SK-N-SH (cell line): ENCODE measurements at regions not wholly inside any gene's neighbourhood (a gene's known extent, or its start where the extent isn't known, plus 50 kb on each side); places are given as distances from the start of the nearest gene placed in this dataset.

Experiments
- CTCF ChIA-PET: fragments of 300-600, 350-600 bp; formaldehyde crosslinking; extraction: SDS; loops from one replicate; lab custom pipeline; 2021; lab: Yijun Ruan, JAX
- POLR2A ChIA-PET: fragments of 350-600 bp; sonication (Branson Sonifier 250); formaldehyde crosslinking; extraction: SDS; loops from one replicate; lab custom pipeline; 2020; ENCODE audit warnings: antibody characterized with exemption, inconsistent platforms; lab: Yijun Ruan, JAX
- DNase-seq: peaks from one replicate; pipeline ENCODE4 v3.0.0; 2012
- H2AFZ ChIP-seq: fragments of 200-600 bp; sonication (generic); 2 replicates; pipeline ENCODE4 v1.8.1; 2016; ENCODE audit warnings: antibody characterized with exemption, mild to moderate bottlenecking, low read depth
- H3F3A ChIP-seq: fragments of 200-600 bp; sonication (generic); replicated peaks from 2 replicates; pipeline ENCODE3; 2016; ENCODE audit warnings: antibody characterized with exemption, mild to moderate bottlenecking; ENCODE audit not compliant: insufficient read depth
- H3K27ac ChIP-seq, 2 experiments: fragments of 200-500 bp in 1 of 2; fragments of 200-600 bp in 1 of 2; sonication (Bioruptor generic) in 1 of 2; sonication (generic), shearing (Covaris generic) in 1 of 2; 2 replicates each; pipeline versions ENCODE4 v1.5.1 to v1.6.1; 2014 to 2016; ENCODE audit warnings: low read depth in 2 of 2, inconsistent platforms in 1 of 2, low read length in 1 of 2, mild to moderate bottlenecking in 1 of 2, mixed read lengths in 1 of 2
- H3K27me3 ChIP-seq: fragments of 200-600 bp; sonication (generic), shearing (Covaris generic); 2 replicates; pipeline ENCODE4 v1.6.1; 2016; ENCODE audit warnings: mixed run types; ENCODE audit not compliant: insufficient read depth
- H3K36me3 ChIP-seq, 2 experiments: fragments of 200-500 bp in 1 of 2; fragments of 200-600 bp in 1 of 2; sonication (Bioruptor generic) in 1 of 2; sonication (generic) in 1 of 2; replicated peaks in 1 of 2; 2 replicates each; pipeline versions ENCODE3 to v1.5.1; 2014 to 2016; ENCODE audit warnings: low read length in 1 of 2, mild to moderate bottlenecking in 1 of 2; ENCODE audit not compliant: insufficient read depth in 2 of 2, control insufficient read depth in 1 of 2
- H3K4me1 ChIP-seq, 2 experiments: fragments of 200-500 bp in 1 of 2; fragments of 200-600 bp in 1 of 2; sonication (Bioruptor generic) in 1 of 2; sonication (generic), shearing (Covaris generic) in 1 of 2; 2 replicates each; pipeline versions ENCODE4 v1.5.1 to v1.6.1; 2014 to 2016; ENCODE audit warnings: low read depth in 1 of 2, low read length in 1 of 2, mixed run types in 1 of 2; ENCODE audit not compliant: insufficient read depth in 2 of 2, control insufficient read depth in 1 of 2
- H3K4me2 ChIP-seq: fragments of 200-600 bp; sonication (generic), shearing (Covaris generic); 2 replicates; pipeline ENCODE4 v1.6.1; 2017; ENCODE audit warnings: mixed run types
- H3K4me3 ChIP-seq, 2 experiments: fragments of 200-500 bp in 1 of 2; fragments of 200-600 bp in 1 of 2; sonication (Bioruptor generic) in 1 of 2; sonication (generic), shearing (Covaris generic) in 1 of 2; 2 replicates each; pipeline versions ENCODE4 v1.5.1 to v1.8.1; 2014 to 2016; ENCODE audit warnings: low read depth in 2 of 2, inconsistent platforms in 1 of 2, low read length in 1 of 2, mild to moderate bottlenecking in 1 of 2, mixed read lengths in 1 of 2, moderate library complexity in 1 of 2
- H3K79me2 ChIP-seq: fragments of 200-600 bp; sonication (generic); 2 replicates; pipeline ENCODE4 v1.8.1; 2017; ENCODE audit warnings: mild to moderate bottlenecking; ENCODE audit not compliant: insufficient read depth
- H3K9ac ChIP-seq: fragments of 200-600 bp; sonication (generic); 2 replicates; pipeline ENCODE4 v1.6.1; 2017; ENCODE audit warnings: mixed run types
- H3K9me2 ChIP-seq: fragments of 200-600 bp; sonication (generic); 2 replicates; pipeline ENCODE4 v1.6.1; 2017; ENCODE audit warnings: mixed run types
- H3K9me3 ChIP-seq: fragments of 200-600 bp; sonication (generic); 2 replicates; pipeline ENCODE4 v1.6.1; 2017; ENCODE audit warnings: mixed run types, mild to moderate bottlenecking, moderate library complexity
- H4K20me1 ChIP-seq: fragments of 200-600 bp; sonication (generic); 2 replicates; pipeline ENCODE4 v1.6.1; 2017; ENCODE audit warnings: mild to moderate bottlenecking, mixed run types; ENCODE audit not compliant: insufficient read depth
- ELF1 ChIP-seq: IDR thresholded peaks from 2 replicates; pipeline ENCODE4 v1.4.0; 2012
- EP300 ChIP-seq, 2 experiments: IDR thresholded peaks; 2 replicates each; pipeline versions ENCODE4 v1.4.0 to v1.6.1; 2012; ENCODE audit warnings: borderline replicate concordance in 1 of 2, low read depth in 1 of 2, low read length in 1 of 2
- FOSL2 ChIP-seq: IDR thresholded peaks from 2 replicates; pipeline ENCODE4 v1.4.0; 2012; ENCODE audit warnings: low read depth, mild to moderate bottlenecking, moderate library complexity, borderline replicate concordance
- GABPA ChIP-seq: IDR thresholded peaks from 2 replicates; pipeline ENCODE4 v1.4.0; 2012; ENCODE audit warnings: low read depth, mild to moderate bottlenecking
- NFIC ChIP-seq: IDR thresholded peaks from 2 replicates; pipeline ENCODE4 v1.4.0; 2012; ENCODE audit warnings: borderline replicate concordance
- POLR2AphosphoS5 ChIP-seq: IDR thresholded peaks from 2 replicates; pipeline ENCODE4 v1.6.1; 2012; ENCODE audit warnings: low read depth, low read length
- REST ChIP-seq: IDR thresholded peaks from 2 replicates; pipeline ENCODE4 v1.6.1; 2012; ENCODE audit warnings: mild to moderate bottlenecking, low read depth, low read length, moderate library complexity
- TAF1 ChIP-seq: IDR thresholded peaks from 2 replicates; pipeline ENCODE4 v1.6.1; 2012; ENCODE audit warnings: low read depth, mild to moderate bottlenecking, low read length, moderate library complexity, borderline replicate concordance
- TCF12 ChIP-seq: IDR thresholded peaks from 2 replicates; pipeline ENCODE4 v1.4.0; 2012
- USF2 ChIP-seq: fragments of 150-350 bp; IDR thresholded peaks from 2 replicates; pipeline ENCODE4 v1.6.1; 2017; ENCODE audit warnings: antibody characterized with exemption, low read length, low read depth, borderline replicate concordance
- YY1 ChIP-seq: IDR thresholded peaks from 2 replicates; pipeline ENCODE4 v1.4.0; 2012; ENCODE audit warnings: low read depth, mild to moderate bottlenecking
- WGBS: methylation state at CpG from one replicate; pipeline ENCODE4 v1.1.6; 2017; ENCODE audit warnings: low lambda C conversion rate; 5-methylcytosine and 5-hydroxymethylcytosine counted together

GRCh38 chr3:77913524-77914174 is 873.8 kb downstream of the ROBO2 start:
- DNase-seq: no peak
- Histone ChIP-seq H4K20me1 (no peaks in the 10 kb centered on the region), H3K79me2 (no peaks in the 10 kb centered on the region), H3K9me3 (no peaks in the 10 kb centered on the region), H3K27me3 (no peaks in the 10 kb centered on the region), H3K4me1 (no peaks in the 10 kb centered on the region), H3K4me3 (no peak overlapping the region), H3K36me3 (no peaks in the 10 kb centered on the region), H3F3A (no peaks in the 10 kb centered on the region), H3K27ac (no peak overlapping the region), H3K9me2 (no peaks in the 10 kb centered on the region), H3K4me2 (no peak overlapping the region), H2AFZ (no peak overlapping the region), H3K9ac (no peak overlapping the region)
- ChIA-PET CTCF (no interaction called here), POLR2A (no interaction called here)
- WGBS: 47% methylated on average over 3 of the region's 3 CpGs
- TF ChIP-seq REST (no peak), TCF12 (no peak), TAF1 (no peak), FOSL2 (no peak), POLR2AphosphoS5 (no peak), YY1 (no peak)

GRCh38 chr3:77915336-77915735 is 875.4 kb downstream of the ROBO2 start:
- H3K27ac ChIP-seq: no peak overlapping the region
- H3K9me3 ChIP-seq: no peaks in the 10 kb centered on the region
- H3K9me2 ChIP-seq: no peaks in the 10 kb centered on the region
- POLR2A ChIA-PET: no interaction called here
- 48% methylated on average over 2 of the region's 2 CpGs for WGBS
- H3K4me1 ChIP-seq: no peaks in the 10 kb centered on the region
- no peaks in the 10 kb centered on the region for H4K20me1 ChIP-seq
- H3K79me2 ChIP-seq: no peaks in the 10 kb centered on the region
- TF ChIP-seq EP300 (IDR thresholded peaks at IDR 0.05; ENCODE audit: borderline replicate concordance in 1 of 2, low read depth in 1 of 2, low read length in 1 of 2) (no peak), ELF1 (no peak), REST (no peak), NFIC (no peak), USF2 (no peak), GABPA (no peak)
- H2AFZ ChIP-seq: no peak overlapping the region
- DNase-seq: no peak
- no peak overlapping the region for H3K4me2 ChIP-seq
- CTCF ChIA-PET: no interaction called here
- no peak overlapping the region for H3K9ac ChIP-seq
- H3F3A ChIP-seq: no peaks in the 10 kb centered on the region
- no peaks in the 10 kb centered on the region for H3K36me3 ChIP-seq
- H3K27me3 ChIP-seq: no peaks in the 10 kb centered on the region
- no peak overlapping the region for H3K4me3 ChIP-seq
